ENCODE measurements at regions not wholly inside any gene's neighbourhood (a gene's known extent, or its start where the extent isn't known, plus 50 kb on each side); places are given as distances from the start of the nearest gene placed in this dataset.

GRCh38 chr2:106572541-106573450 lies 85.6 kb downstream of the CD8B2 start:
- H3K4me1 ChIP-seq (ENCODE audit: low read length): no peaks in the 10 kb centered on the region
- H3K9ac ChIP-seq (ENCODE audit: low read length): no peak overlapping the region
- H3K79me2 ChIP-seq (ENCODE audit: low read length): no peaks in the 10 kb centered on the region
- no peaks in the 10 kb centered on the region for H4K20me1 ChIP-seq (ENCODE audit: insufficient read depth, low read length)
- H3K9me3 ChIP-seq (ENCODE audit: insufficient read depth, low read length): no peaks in the 10 kb centered on the region
- TF ChIP-seq, protein P1, sequence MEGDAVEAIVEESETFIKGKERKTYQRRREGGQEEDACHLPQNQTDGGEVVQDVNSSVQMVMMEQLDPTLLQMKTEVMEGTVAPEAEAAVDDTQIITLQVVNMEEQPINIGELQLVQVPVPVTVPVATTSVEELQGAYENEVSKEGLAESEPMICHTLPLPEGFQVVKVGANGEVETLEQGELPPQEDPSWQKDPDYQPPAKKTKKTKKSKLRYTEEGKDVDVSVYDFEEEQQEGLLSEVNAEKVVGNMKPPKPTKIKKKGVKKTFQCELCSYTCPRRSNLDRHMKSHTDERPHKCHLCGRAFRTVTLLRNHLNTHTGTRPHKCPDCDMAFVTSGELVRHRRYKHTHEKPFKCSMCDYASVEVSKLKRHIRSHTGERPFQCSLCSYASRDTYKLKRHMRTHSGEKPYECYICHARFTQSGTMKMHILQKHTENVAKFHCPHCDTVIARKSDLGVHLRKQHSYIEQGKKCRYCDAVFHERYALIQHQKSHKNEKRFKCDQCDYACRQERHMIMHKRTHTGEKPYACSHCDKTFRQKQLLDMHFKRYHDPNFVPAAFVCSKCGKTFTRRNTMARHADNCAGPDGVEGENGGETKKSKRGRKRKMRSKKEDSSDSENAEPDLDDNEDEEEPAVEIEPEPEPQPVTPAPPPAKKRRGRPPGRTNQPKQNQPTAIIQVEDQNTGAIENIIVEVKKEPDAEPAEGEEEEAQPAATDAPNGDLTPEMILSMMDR (IDR thresholded peaks at IDR 0.05; ENCODE audit: low read depth, low read length): peak; percentile 68
- TF ChIP-seq EZH2phosphoT487 (IDR thresholded peaks at IDR 0.05; ENCODE audit: low read depth): no peak
- no peak overlapping the region for H3K27ac ChIP-seq (ENCODE audit: low read length)
- H2AFZ ChIP-seq (ENCODE audit: low read depth, low read length): no peak overlapping the region
- no peaks in the 10 kb centered on the region for H3K36me3 ChIP-seq (replicated peaks; ENCODE audit: low read depth, low read length)
- no peak overlapping the region for H3K4me3 ChIP-seq (ENCODE audit: low read length)
- H3K4me2 ChIP-seq (ENCODE audit: low read length): no peak overlapping the region
- H3K27me3 ChIP-seq (ENCODE audit: low read depth, low read length): peaks cover 3% of the 10 kb centered on the region; the same call in 1 of the 2 replicates

DNA sequence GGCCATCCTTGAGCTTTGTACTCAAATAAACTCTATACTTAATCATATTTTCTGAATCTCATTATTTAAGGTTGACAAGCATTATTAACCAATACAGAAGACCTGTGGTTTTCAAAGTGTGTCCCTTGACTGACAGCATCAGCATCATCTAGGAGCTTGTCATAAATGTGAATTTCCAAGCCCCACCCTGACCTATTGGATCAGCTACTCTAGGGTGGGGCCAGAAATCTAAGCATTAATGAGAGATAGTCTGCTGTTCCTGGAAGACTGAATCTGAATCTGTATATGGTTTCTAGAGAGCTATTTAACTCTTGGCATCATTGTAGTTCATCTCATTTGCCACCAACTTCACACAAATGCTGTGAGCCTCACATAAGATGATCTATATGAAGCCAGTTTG lies 86.6 kb downstream of the CD8B2 start:
- Histone ChIP-seq H3K79me2 (ENCODE audit: low read length) (no peaks in the 10 kb centered on the region), H3K4me1 (ENCODE audit: low read length) (no peaks in the 10 kb centered on the region), H3K4me3 (ENCODE audit: low read length) (no peak overlapping the region), H3K9ac (ENCODE audit: low read length) (no peak overlapping the region), H3K27me3 (ENCODE audit: low read depth, low read length) (peaks cover 8% of the 10 kb centered on the region), H4K20me1 (ENCODE audit: insufficient read depth, low read length) (no peaks in the 10 kb centered on the region), H3K36me3 (replicated peaks; ENCODE audit: low read depth, low read length) (no peaks in the 10 kb centered on the region), H3K4me2 (ENCODE audit: low read length) (no peak overlapping the region), H3K27ac (ENCODE audit: low read length) (no peak overlapping the region), H2AFZ (ENCODE audit: low read depth, low read length) (no peak overlapping the region), H3K9me3 (ENCODE audit: insufficient read depth, low read length) (no peaks in the 10 kb centered on the region)
- TF ChIP-seq EZH2phosphoT487 (IDR thresholded peaks at IDR 0.05; ENCODE audit: low read depth): no peak
- TF ChIP-seq, protein P1 (IDR thresholded peaks at IDR 0.05; ENCODE audit: low read depth, low read length): no peak

DNA sequence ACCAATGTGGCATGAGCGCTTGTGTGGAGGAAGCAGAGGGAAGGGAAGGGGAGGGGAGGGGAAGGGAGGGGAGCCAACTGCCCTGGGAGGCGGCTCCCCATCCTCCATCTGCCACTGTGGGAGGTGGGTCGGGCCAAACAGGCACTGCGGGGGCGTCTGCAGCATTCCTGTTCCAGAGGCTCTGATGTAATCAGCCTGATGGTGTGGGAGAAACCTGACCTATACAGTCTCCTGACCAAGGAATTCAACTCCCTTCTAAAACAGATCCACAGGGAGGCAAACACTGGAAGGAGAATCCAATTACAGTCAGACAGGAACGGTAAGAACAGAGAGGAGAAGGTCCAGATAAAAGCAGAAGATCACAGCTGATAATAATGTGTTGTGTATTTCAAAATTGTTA lies 88.8 kb downstream of the CD8B2 start:
- TF ChIP-seq, protein P1 (IDR thresholded peaks at IDR 0.05; ENCODE audit: low read depth, low read length): no peak
- no peak for TF ChIP-seq EZH2phosphoT487 (IDR thresholded peaks at IDR 0.05; ENCODE audit: low read depth)
- H2AFZ ChIP-seq (ENCODE audit: low read depth, low read length): no peak overlapping the region
- no peak overlapping the region for H3K9ac ChIP-seq (ENCODE audit: low read length)
- H3K27me3 ChIP-seq (ENCODE audit: low read depth, low read length): peaks cover 21% of the 10 kb centered on the region
- no peak overlapping the region for H3K27ac ChIP-seq (ENCODE audit: low read length)
- no peaks in the 10 kb centered on the region for H3K4me1 ChIP-seq (ENCODE audit: low read length)
- no peaks in the 10 kb centered on the region for H3K79me2 ChIP-seq (ENCODE audit: low read length)
- H3K9me3 ChIP-seq (ENCODE audit: insufficient read depth, low read length): no peaks in the 10 kb centered on the region
- H3K4me3 ChIP-seq (ENCODE audit: low read length): no peak overlapping the region
- H3K4me2 ChIP-seq (ENCODE audit: low read length): no peak overlapping the region
- H4K20me1 ChIP-seq (ENCODE audit: insufficient read depth, low read length): no peaks in the 10 kb centered on the region
- H3K36me3 ChIP-seq (replicated peaks; ENCODE audit: low read depth, low read length): no peaks in the 10 kb centered on the region

- Histone ChIP-seq H3K4me1 (ENCODE audit: low read length) (no peaks in the 10 kb centered on the region), H3K27ac (ENCODE audit: low read length) (no peak overlapping the region), H4K20me1 (ENCODE audit: insufficient read depth, low read length) (no peaks in the 10 kb centered on the region), H3K4me3 (ENCODE audit: low read length) (no peak overlapping the region), H3K36me3 (replicated peaks; ENCODE audit: low read depth, low read length) (no peaks in the 10 kb centered on the region), H3K9me3 (ENCODE audit: insufficient read depth, low read length) (no peaks in the 10 kb centered on the region), H3K79me2 (ENCODE audit: low read length) (no peaks in the 10 kb centered on the region), H2AFZ (ENCODE audit: low read depth, low read length) (no peak overlapping the region), H3K9ac (ENCODE audit: low read length) (no peak overlapping the region), H3K4me2 (ENCODE audit: low read length) (no peak overlapping the region), H3K27me3 (ENCODE audit: low read depth, low read length) (peaks cover 28% of the 10 kb centered on the region)
- TF ChIP-seq, protein P1 (IDR thresholded peaks at IDR 0.05; ENCODE audit: low read depth, low read length): no peak
- TF ChIP-seq EZH2phosphoT487 (IDR thresholded peaks at IDR 0.05; ENCODE audit: low read depth): no peak
Measured at GRCh38 chr2:106577255-106577651, 90.1 kb downstream of the CD8B2 start.

All from OCI-LY3 (cell line).